Neuronal stem cell (in vitro differentiated cells): ENCODE measurements at regions not wholly inside any gene's neighbourhood (a gene's known extent, or its start where the extent isn't known, plus 50 kb on each side); places are given as distances from the start of the nearest gene placed in this dataset.
A peak's percentile ranks its signal among the peaks of the same experiment; 100 is the strongest.

ENCODE experiments used
- DNase-seq: peaks from one replicate; pipeline ENCODE4 v3.0.0-alpha.2; 2013; ENCODE audit warnings: low spot score
- H2AFZ ChIP-seq: one replicate; pipeline ENCODE4 v1.6.1; 2013; ENCODE audit warnings: mild to moderate bottlenecking, low read length, inconsistent platforms
- H2AK5ac ChIP-seq: 2 replicates; pipeline ENCODE4 v1.6.1; 2013; ENCODE audit warnings: low read depth, mild to moderate bottlenecking, inconsistent platforms, low read length, moderate library complexity, mixed read lengths
- H2BK120ac ChIP-seq: 2 replicates; pipeline ENCODE4 v1.6.1; 2013; ENCODE audit warnings: low read depth, mild to moderate bottlenecking, inconsistent platforms, low read length, moderate library complexity, mixed read lengths
- H2BK12ac ChIP-seq: one replicate; pipeline ENCODE4 v1.6.1; 2013; ENCODE audit warnings: low read length, inconsistent platforms
- H2BK15ac ChIP-seq: 2 replicates; pipeline ENCODE4 v1.6.1; 2013; ENCODE audit warnings: mild to moderate bottlenecking, low read length, inconsistent platforms, mixed read lengths
- H2BK5ac ChIP-seq: one replicate; pipeline ENCODE4 v1.6.1; 2013; ENCODE audit warnings: inconsistent platforms, mild to moderate bottlenecking, low read length, moderate library complexity
- H3K14ac ChIP-seq: one replicate; pipeline ENCODE4 v1.6.1; 2013; ENCODE audit warnings: low read length, inconsistent platforms
- H3K18ac ChIP-seq: 2 replicates; pipeline ENCODE4 v1.6.1; 2013; ENCODE audit warnings: low read length, inconsistent platforms
- H3K23ac ChIP-seq: 2 replicates; pipeline ENCODE4 v1.6.1; 2013; ENCODE audit warnings: low read depth, mild to moderate bottlenecking, mixed read lengths, low read length, inconsistent platforms; ENCODE audit not compliant: poor library complexity
- H3K27ac ChIP-seq: replicated peaks from 3 replicates; pipeline ENCODE4 v1.5.1; 2013; ENCODE audit warnings: low read length, inconsistent platforms
- H3K27me3 ChIP-seq, 3 experiments: 2 replicates each; pipeline ENCODE4 v1.6.1; 2013; ENCODE audit warnings: low read length in 3 of 3, mild to moderate bottlenecking in 2 of 3, inconsistent platforms in 1 of 3, low read depth in 1 of 3, mixed read lengths in 1 of 3, moderate library complexity in 1 of 3; ENCODE audit not compliant: control insufficient read depth in 3 of 3, insufficient read depth in 3 of 3
- H3K36me3 ChIP-seq, 2 donors: replicated peaks in 1 of 2; 2 replicates each; pipeline ENCODE4 v1.6.1; 2013; ENCODE audit warnings: low read length in 2 of 2; ENCODE audit not compliant: control insufficient read depth in 2 of 2, insufficient read depth in 2 of 2
- H3K4ac ChIP-seq: 2 replicates; pipeline ENCODE4 v1.6.1; 2013; ENCODE audit warnings: inconsistent platforms, mild to moderate bottlenecking, low read length, moderate library complexity
- H3K4me1 ChIP-seq, 2 donors: 1 replicate in 1 of 2; 2 replicates in 1 of 2; pipeline ENCODE4 v1.6.1; 2013; ENCODE audit warnings: low read length in 2 of 2, low read depth in 1 of 2; ENCODE audit not compliant: control insufficient read depth in 2 of 2, insufficient read depth in 1 of 2
- H3K4me2 ChIP-seq: one replicate; pipeline ENCODE4 v1.6.1; 2013; ENCODE audit warnings: mild to moderate bottlenecking, low read length, inconsistent platforms; ENCODE audit not compliant: insufficient read depth, poor library complexity, severe bottlenecking
- H3K4me3 ChIP-seq, 2 donors: 2 replicates each; pipeline ENCODE4 v1.5.1; 2013; ENCODE audit warnings: low read length in 2 of 2, mild to moderate bottlenecking in 2 of 2, inconsistent platforms in 1 of 2, moderate library complexity in 1 of 2
- H3K79me1 ChIP-seq: one replicate; pipeline ENCODE4 v1.6.1; 2013; ENCODE audit warnings: low read depth, mild to moderate bottlenecking, inconsistent platforms, low read length, moderate library complexity
- H3K9ac ChIP-seq: one replicate; pipeline ENCODE4 v1.6.1; 2013; ENCODE audit warnings: mild to moderate bottlenecking, low read depth, low read length, inconsistent platforms; ENCODE audit not compliant: poor library complexity
- H3K9me3 ChIP-seq, 2 donors: replicated peaks in 1 of 2; 2 replicates each; pipeline versions ENCODE3 to v1.6.1; 2013; ENCODE audit warnings: low read length in 2 of 2, mild to moderate bottlenecking in 2 of 2, inconsistent platforms in 1 of 2, low read depth in 1 of 2, mixed read lengths in 1 of 2, moderate library complexity in 1 of 2; ENCODE audit not compliant: control insufficient read depth in 2 of 2, insufficient read depth in 1 of 2
- H4K8ac ChIP-seq: one replicate; pipeline ENCODE4 v1.6.1; 2013; ENCODE audit warnings: low read depth, mild to moderate bottlenecking, inconsistent platforms, low read length, moderate library complexity
- H4K91ac ChIP-seq: one replicate; pipeline ENCODE4 v1.6.1; 2013; ENCODE audit warnings: low read length, low read depth, mild to moderate bottlenecking, inconsistent platforms; ENCODE audit not compliant: poor library complexity
- WGBS, 2 donors: extraction: QIAGEN DNeasy Blood & Tissue Kit; methylation state at CpG; one replicate each; pipeline ENCODE4 v1.1.7; 2013; ENCODE audit warnings: missing lambda C conversion rate in 2 of 2, mixed read lengths in 1 of 2; ENCODE audit not compliant: insufficient read length in 2 of 2, insufficient replicate concordance in 1 of 2; ENCODE audit errors: extremely low coverage in 2 of 2; 5-methylcytosine and 5-hydroxymethylcytosine counted together

DNA sequence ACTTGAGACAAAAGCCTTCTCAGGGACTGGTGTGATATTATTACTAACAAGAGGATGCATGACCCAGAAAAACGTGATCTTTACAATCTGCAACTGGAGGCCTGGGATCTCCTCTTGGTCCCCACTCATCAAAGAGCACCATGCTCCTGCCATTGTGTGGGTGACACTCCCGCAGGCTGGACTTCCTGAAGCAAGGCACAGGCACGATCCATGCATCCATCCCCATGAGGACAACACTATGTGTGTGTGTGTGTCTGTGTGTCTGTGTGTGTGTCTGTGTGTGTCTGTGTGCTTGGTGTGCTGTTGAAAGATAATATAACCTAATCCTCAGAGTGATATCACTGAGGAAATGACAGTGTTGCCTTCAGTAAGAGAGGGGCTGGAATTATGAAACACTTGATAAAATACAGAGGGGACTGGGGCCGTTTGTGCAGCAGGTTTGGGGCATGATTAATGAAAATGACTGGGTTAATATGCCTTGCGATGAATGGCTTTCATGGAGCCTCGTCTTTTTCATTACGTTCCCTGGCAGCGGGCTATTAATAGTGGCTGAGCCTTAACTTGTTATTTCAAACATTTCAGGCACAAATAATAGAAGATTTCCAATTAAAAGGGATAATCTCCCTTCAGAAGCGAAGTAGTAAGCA lies 180.8 kb upstream of the TCERG1L start:
- Histone ChIP-seq H2AK5ac (no peak overlapping the region), H2AFZ (no peak overlapping the region), H2BK5ac (no peak overlapping the region), H3K4ac (no peak overlapping the region), H3K18ac (no peak overlapping the region), H3K4me3 (no peak overlapping the region), H2BK12ac (no peak overlapping the region), H2BK15ac (no peak overlapping the region), H4K91ac (no peak overlapping the region), H3K9ac (no peak overlapping the region), H3K4me1 (no peaks in the 10 kb centered on the region), H3K14ac (no peak overlapping the region), H3K36me3 (no peaks in the 10 kb centered on the region), H3K4me2 (no peak overlapping the region), H3K23ac (no peak overlapping the region), H3K79me1 (no peaks in the 10 kb centered on the region), H3K9me3 (no peaks in the 10 kb centered on the region), H2BK120ac (no peak overlapping the region), H3K27ac (no peak overlapping the region), H4K8ac (no peak overlapping the region), H3K27me3 (no peaks in the 10 kb centered on the region)
- WGBS, 2 donors, result no CpG with 5 or more reads among the region's 9 CpGs
- DNase-seq, result no peak

DNA sequence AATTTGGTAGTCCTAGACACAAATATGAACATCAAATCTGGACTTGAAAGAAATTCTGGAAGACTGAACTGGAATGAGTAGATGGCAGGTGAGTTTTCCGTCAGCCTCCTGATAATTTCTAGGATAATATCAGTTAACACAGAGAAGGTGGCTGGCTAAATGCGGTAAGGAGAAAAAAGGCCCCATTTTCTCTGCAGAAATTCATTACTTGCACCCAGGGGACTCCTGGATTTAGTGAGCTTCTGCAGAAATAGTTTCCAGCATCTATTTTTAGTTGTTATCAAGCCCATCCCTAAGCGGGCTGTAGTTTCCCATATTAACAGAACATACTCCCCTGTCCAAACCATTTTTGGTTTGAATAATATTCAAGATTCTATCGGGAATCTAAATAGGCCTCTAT lies 181.9 kb upstream of the TCERG1L start:
- no CpG with 5 or more reads among the region's 4 CpGs for WGBS, 2 donors
- no peak overlapping the region for H3K18ac ChIP-seq
- H3K27ac ChIP-seq, result no peak overlapping the region

DNA sequence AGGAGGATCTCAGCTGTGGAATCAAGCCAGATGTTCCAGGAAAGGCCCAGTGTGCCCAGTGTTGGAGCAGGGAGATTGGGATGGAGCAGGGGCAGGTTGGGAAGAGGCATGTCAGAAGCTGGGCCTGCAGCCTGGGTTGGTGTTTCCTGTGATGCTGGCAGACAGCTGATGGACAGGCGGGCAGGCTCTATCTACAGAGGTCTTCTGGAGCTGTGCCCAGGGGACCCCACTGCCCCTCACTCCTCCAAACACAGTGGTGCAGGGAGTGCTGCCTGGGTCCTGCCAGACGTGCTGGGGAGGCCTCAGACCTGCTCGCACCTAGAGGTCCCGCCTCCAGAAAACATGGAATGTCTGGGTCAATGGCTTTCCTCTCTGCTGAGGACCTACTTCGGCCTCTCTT lies 182.9 kb upstream of the TCERG1L start:
- no peak overlapping the region for H3K18ac ChIP-seq
- H4K91ac ChIP-seq, result no peak overlapping the region
- no peak overlapping the region for H2BK120ac ChIP-seq
- H2AFZ ChIP-seq, result no peak overlapping the region
- no CpG with 5 or more reads among the region's 5 CpGs for WGBS, 2 donors
- no peak overlapping the region for H3K9ac ChIP-seq
- no peaks in the 10 kb centered on the region for H3K79me1 ChIP-seq
- no peak overlapping the region for H3K4me2 ChIP-seq
- H4K8ac ChIP-seq, result no peak overlapping the region
- no peak overlapping the region for H3K27ac ChIP-seq
- no peaks in the 10 kb centered on the region for H3K27me3 ChIP-seq
- DNase-seq, result no peak
- no peaks in the 10 kb centered on the region for H3K9me3 ChIP-seq
- H2BK12ac ChIP-seq, result no peak overlapping the region
- no peak overlapping the region for H3K4me3 ChIP-seq
- no peaks in the 10 kb centered on the region for H3K4me1 ChIP-seq
- no peak overlapping the region for H3K23ac ChIP-seq
- H3K14ac ChIP-seq, result peak overlapping the region; percentile 11
- no peak overlapping the region for H2BK15ac ChIP-seq
- no peak overlapping the region for H2BK5ac ChIP-seq
- no peak overlapping the region for H3K4ac ChIP-seq
- H2AK5ac ChIP-seq, result no peak overlapping the region
- no peaks in the 10 kb centered on the region for H3K36me3 ChIP-seq

More for the DNA sequence above, 181.9 kb upstream of the TCERG1L start:
- no peak overlapping the region for H2BK12ac ChIP-seq
- no peak overlapping the region for H2AFZ ChIP-seq
- no peaks in the 10 kb centered on the region for H3K9me3 ChIP-seq
- H4K91ac ChIP-seq, result no peak overlapping the region
- H4K8ac ChIP-seq, result no peak overlapping the region
- H3K4ac ChIP-seq, result no peak overlapping the region
- H3K79me1 ChIP-seq, result no peaks in the 10 kb centered on the region
- no peak overlapping the region for H2AK5ac ChIP-seq
- H3K4me1 ChIP-seq, result no peaks in the 10 kb centered on the region
- no peaks in the 10 kb centered on the region for H3K36me3 ChIP-seq
- no peak overlapping the region for H3K9ac ChIP-seq
- H3K23ac ChIP-seq, result no peak overlapping the region
- H3K4me2 ChIP-seq, result no peak overlapping the region
- H3K4me3 ChIP-seq, result no peak overlapping the region
- no peak for DNase-seq
- no peak overlapping the region for H2BK15ac ChIP-seq
- no peaks in the 10 kb centered on the region for H3K27me3 ChIP-seq
- no peak overlapping the region for H2BK120ac ChIP-seq
- H3K14ac ChIP-seq, result no peak overlapping the region
- H2BK5ac ChIP-seq, result no peak overlapping the region

DNA sequence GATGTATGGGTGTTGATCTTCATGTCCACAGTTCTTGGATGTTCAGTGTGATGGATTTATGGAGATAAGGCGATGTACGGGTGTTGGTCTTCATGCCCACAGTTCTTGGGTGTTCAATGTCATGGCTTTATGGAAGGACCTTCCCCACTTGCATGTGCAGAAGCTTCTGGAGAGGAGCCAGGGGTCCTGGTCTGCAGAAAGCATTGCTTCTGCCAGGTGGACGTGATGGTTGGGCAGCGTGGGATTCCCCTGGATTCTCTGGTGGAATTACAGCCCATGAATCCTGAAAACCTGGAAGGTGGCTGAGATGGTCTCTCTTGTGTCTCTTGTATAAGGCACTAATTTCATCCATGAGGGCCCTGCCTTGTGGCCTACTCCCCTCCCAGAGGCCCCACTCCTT lies 183.7 kb upstream of the TCERG1L start:
- no CpG with 5 or more reads among the region's 4 CpGs for WGBS, 2 donors
- DNase-seq, result no peak
- H3K4me1 ChIP-seq, result no peaks in the 10 kb centered on the region
- H3K18ac ChIP-seq, result no peak overlapping the region
- H2BK120ac ChIP-seq, result no peak overlapping the region
- H3K9ac ChIP-seq, result no peak overlapping the region
- H2BK5ac ChIP-seq, result no peak overlapping the region
- H3K4me2 ChIP-seq, result no peak overlapping the region
- H2AFZ ChIP-seq, result no peak overlapping the region
- H2BK15ac ChIP-seq, result no peak overlapping the region
- no peak overlapping the region for H4K8ac ChIP-seq
- no peak overlapping the region for H3K4me3 ChIP-seq
- no peak overlapping the region for H2AK5ac ChIP-seq
- H3K9me3 ChIP-seq, result no peaks in the 10 kb centered on the region
- H2BK12ac ChIP-seq, result no peak overlapping the region
- H3K4ac ChIP-seq, result no peak overlapping the region
- no peak overlapping the region for H4K91ac ChIP-seq
- no peak overlapping the region for H3K23ac ChIP-seq
- H3K79me1 ChIP-seq, result no peaks in the 10 kb centered on the region
- no peak overlapping the region for H3K14ac ChIP-seq
- no peak overlapping the region for H3K27ac ChIP-seq
- no peaks in the 10 kb centered on the region for H3K27me3 ChIP-seq
- H3K36me3 ChIP-seq, result no peaks in the 10 kb centered on the region
